ENCODE measurements at regions not wholly inside any gene's neighbourhood (a gene's known extent, or its start where the extent isn't known, plus 50 kb on each side); places are given as distances from the start of the nearest gene placed in this dataset.

- no peak for TF ChIP-seq POLR2A (IDR thresholded peaks at IDR 0.05; ENCODE audit: low read length)
- TF ChIP-seq GATA1 (IDR thresholded peaks at IDR 0.05; ENCODE audit: low read depth, low read length), result no peak
Observed at GRCh38 chr5:25707093-25707492, 1062.3 kb upstream of the CDH10 start.

All from erythroblast (primary cell).